Right ventricle myocardium inferior (tissue), 1 donor: ENCODE measurements at regions not wholly inside any gene's neighbourhood (a gene's known extent, or its start where the extent isn't known, plus 50 kb on each side); places are given as distances from the start of the nearest gene placed in this dataset.
"Not testable (repeated sequence)": the region's sequence is repeated elsewhere in the genome, so short reads cannot be mapped to it uniquely, and the experiment has no call there.

ENCODE experiments used
- ATAC-seq: fragments of 200-7000 bp; cut with Tn5 transposase; one replicate; pipeline ENCODE4 v1.9.1; 2020; ENCODE audit warnings: mild to moderate bottlenecking, moderate library complexity
- DNase-seq: peaks from one replicate; pipeline ENCODE4 v3.0.0; 2021; ENCODE audit errors: missing footprints
- intact Hi-C: fragments of 100-400 bp; cut with DNase I; formaldehyde crosslinking; loops from one replicate; pipeline ENCODE4 v1.11.0; 2022
- donor health status: DM: no; HTN: yes; CAD: no; lungs with severe emphysema.

DNA sequence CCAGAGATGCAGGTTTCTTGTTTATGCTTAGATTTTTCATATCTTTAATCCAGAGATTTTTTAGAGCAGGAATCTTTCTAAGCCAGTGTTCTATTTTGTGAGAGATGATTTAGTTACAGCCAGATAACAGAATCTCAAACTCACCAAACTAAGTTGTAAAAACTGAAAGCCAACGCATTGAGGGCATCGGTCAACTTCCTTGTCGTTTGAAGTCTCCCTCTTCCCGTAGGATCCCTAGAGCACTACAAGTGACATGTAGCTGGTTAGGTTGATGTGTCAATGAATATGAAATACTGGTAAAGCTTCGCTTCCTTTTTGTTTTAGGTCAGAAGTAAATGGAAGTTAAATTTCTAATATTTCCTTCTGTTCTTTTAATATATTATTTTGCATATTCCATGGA, 139.6 kb downstream of the YIPF5 start:
- intact Hi-C loops = no loop called here
- no peak for DNase-seq
- ATAC-seq = no peak

DNA sequence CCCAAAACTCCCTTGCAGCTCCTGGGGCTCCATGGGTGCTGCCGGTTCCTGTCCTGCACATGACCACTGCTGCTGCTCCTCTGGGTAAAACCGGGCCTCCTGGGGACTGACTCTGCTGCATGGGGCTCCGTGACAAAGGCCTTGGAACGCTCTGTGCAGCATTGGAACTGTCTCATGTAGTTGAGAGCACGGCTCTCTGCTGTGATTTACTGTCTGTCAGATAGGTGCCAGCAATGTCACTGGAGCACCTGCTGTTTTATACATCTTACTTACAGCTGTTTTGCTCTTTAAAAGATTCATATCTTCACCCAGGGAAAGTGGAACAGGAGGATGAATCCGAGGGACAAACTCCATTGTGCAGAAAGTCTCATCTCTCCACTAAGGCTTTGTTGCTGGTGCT, 138.1 kb downstream of the YIPF5 start:
- intact Hi-C loops = no loop called here
- no peak for DNase-seq
- ATAC-seq = peak; percentile 74

DNA sequence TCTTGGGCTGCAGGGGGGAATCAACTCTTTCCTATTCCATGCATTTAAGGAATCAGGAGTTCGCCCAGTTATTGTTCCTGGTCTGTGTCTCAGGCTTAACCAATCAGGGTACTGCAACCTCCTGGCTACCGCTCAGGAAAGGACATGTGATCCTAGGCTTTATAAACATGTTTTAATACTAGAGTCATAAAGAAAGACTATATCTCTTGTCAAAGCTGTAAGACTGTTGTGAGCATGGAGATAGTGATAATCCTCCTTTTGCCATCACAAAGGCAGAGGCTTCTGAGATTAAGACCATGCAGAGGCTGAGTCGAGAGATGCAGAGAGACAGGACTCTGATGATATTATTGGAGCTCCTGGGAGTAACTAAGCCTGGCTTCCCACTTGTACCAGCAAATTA, 137.0 kb downstream of the YIPF5 start:
- DNase-seq (no peak), ATAC-seq (no peak)
- intact Hi-C loops = no loop called here

DNA sequence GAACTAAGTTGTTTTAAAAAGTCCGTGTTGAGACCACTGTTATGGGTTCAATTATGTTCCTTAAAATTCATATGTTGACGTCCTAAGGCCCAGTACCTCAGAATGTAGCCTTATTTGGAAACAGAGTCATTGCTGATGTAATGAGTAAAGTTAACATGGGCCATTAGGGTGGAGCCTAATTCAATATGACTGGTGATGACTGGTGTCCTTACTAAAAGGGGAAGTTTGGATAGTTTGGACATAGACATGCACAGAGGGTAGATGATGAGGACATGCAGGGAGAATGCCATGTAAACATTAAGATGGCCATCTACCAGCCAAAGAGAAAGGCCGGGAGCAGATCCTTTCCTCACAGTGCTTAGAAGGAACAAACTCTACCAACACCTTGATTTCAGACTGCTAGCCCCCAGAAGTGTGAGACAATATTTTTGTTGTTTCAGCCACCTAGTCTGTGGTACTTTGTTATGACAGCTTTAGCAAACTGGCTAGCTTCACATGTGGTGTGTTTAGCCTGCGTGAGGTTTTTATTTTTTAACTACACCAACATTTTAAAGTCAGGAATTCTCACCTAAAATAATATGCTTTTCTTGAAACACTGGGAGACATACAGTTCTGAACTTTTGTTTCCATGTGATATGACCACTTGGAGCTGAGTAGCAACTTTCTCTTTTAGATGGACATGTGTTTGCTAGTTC, 135.3 kb downstream of the YIPF5 start:
- no peak for DNase-seq
- intact Hi-C loops = no loop called here

GRCh38 chr5:144036476-144036875, 134.0 kb downstream of the YIPF5 start:
- intact Hi-C loops = no loop called here
- ATAC-seq = no peak
- DNase-seq = no peak

More for the DNA sequence above, 135.3 kb downstream of the YIPF5 start:
- no peak for ATAC-seq

- DNase-seq (no peak), ATAC-seq (no peak)
- intact Hi-C loops = no loop called here
Measured at GRCh38 chr5:144040615-144041305, 129.7 kb downstream of the YIPF5 start.

GRCh38 chr5:144042156-144042555, 128.3 kb downstream of the YIPF5 start:
- intact Hi-C loops = no loop called here
- DNase-seq (no peak), ATAC-seq (no peak)

- ATAC-seq (no peak), DNase-seq (no peak)
- intact Hi-C loops = no loop called here
Measured at GRCh38 chr5:144048259-144048856, 122.1 kb downstream of the YIPF5 start.

GRCh38 chr5:144055391-144055790, 115.1 kb downstream of the YIPF5 start:
- DNase-seq, intact Hi-C loops, ATAC-seq: not testable (repeated sequence)

GRCh38 chr5:144060091-144060490, 110.4 kb downstream of the YIPF5 start:
- ATAC-seq, intact Hi-C loops, DNase-seq: not testable (repeated sequence)

GRCh38 chr5:144060598-144060997, 109.9 kb downstream of the YIPF5 start:
- DNase-seq (no peak), ATAC-seq (no peak)
- intact Hi-C loops = no loop called here

GRCh38 chr5:144065786-144066185, 104.7 kb downstream of the YIPF5 start:
- intact Hi-C loops = no loop called here
- DNase-seq (no peak), ATAC-seq (no peak)

GRCh38 chr5:144072518-144072927, 97.9 kb downstream of the YIPF5 start:
- ATAC-seq = no peak
- no peak for DNase-seq
- intact Hi-C loops = no loop called here

- ATAC-seq = no peak
- intact Hi-C loops = no loop called here
Measured at GRCh38 chr5:144076521-144077083, 93.9 kb downstream of the YIPF5 start.

GRCh38 chr5:144083185-144083584, 87.3 kb downstream of the YIPF5 start:
- DNase-seq = no peak
- no peak for ATAC-seq
- intact Hi-C loops = no loop called here

More at GRCh38 chr5:144076521-144077083, 93.9 kb downstream of the YIPF5 start:
- no peak for DNase-seq

DNA sequence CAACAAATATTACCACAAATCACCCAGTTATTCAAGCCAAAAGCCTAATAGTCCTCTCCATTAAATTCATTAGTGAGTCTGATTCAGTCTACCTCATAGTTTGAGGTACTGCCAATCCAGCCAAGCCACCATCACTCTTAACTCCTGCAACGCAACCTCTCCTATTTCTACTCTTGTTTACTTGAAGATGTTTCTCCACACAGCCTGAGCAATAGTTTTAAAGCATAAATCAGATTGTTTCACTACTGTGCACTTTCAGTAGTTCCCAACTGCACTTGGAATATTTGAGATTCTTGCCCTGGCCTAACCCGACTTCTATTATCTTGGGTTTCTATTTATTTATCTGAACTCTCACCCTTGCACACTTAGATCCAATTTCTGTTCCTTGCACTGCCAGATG, 85.5 kb downstream of the YIPF5 start:
- ATAC-seq = no peak
- intact Hi-C loops = no loop called here
- no peak for DNase-seq

DNA sequence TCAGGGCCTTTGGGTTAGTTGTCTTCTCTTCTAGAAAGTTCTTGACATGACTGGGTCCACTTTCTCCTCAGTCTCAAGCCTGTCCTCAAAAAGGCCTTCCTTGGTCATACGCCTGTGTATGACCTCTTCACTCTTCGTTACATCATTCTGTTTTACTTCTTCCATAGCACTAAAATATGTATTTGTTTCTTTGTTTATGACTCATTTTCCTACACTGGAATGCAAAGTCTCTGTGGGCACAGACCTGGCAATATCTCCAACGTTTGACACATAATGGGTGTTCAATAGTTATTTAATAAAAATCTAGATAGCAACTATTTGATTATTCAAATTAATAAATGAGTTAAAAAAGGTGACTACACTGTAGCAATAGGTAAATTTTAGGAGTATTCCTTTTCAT, 85.1 kb downstream of the YIPF5 start:
- ATAC-seq (no peak), DNase-seq (no peak)
- intact Hi-C loops = no loop called here

- no peak for ATAC-seq
- intact Hi-C loops = no loop called here
- DNase-seq = no peak
Measured at GRCh38 chr5:144086295-144086694, 84.2 kb downstream of the YIPF5 start.

- ATAC-seq (no peak), DNase-seq (no peak)
- intact Hi-C loops = no loop called here
Measured at GRCh38 chr5:144087576-144087975, 82.9 kb downstream of the YIPF5 start.
